Activated CD8-positive, alpha-beta memory T cell treated with anti-CD3 and anti-CD28 coated beads, Interleukin-2, amount 10 ng/mL, durations not matched to agents 7 days and 5 days (primary cell): ENCODE measurements at regions not wholly inside any gene's neighbourhood (a gene's known extent, or its start where the extent isn't known, plus 50 kb on each side); places are given as distances from the start of the nearest gene placed in this dataset.
A peak's percentile ranks its signal among the peaks of the same experiment; 100 is the strongest.

Experiments
- ATAC-seq: fragments of 150-1000 bp; cut with Tn5 transposase; one replicate; pipeline ENCODE4 v1.10.0; 2021; ENCODE audit warnings: moderate library complexity
- CTCF ChIA-PET: fragments of 350-600 bp; sonication (Branson Sonifier 250); formaldehyde crosslinking; loops from one replicate; lab custom pipeline; 2021; ENCODE audit warnings: antibody characterized with exemption; lab: Charles Lee
- DNase-seq: peaks from one replicate; pipeline ENCODE4 v3.0.0-alpha.2; 2020
- H3K27ac Mint-ChIP-seq: one replicate; pipeline ENCODE4 v1.8.0; 2021; ENCODE audit warnings: mild to moderate bottlenecking, mixed read lengths
- H3K27me3 Mint-ChIP-seq: one replicate; pipeline ENCODE4 v1.8.0; 2021; ENCODE audit warnings: mixed read lengths
- H3K36me3 Mint-ChIP-seq: one replicate; pipeline ENCODE4 v1.8.0; 2021; ENCODE audit warnings: mild to moderate bottlenecking, mixed read lengths
- H3K4me1 Mint-ChIP-seq: one replicate; pipeline ENCODE4 v1.8.0; 2021; ENCODE audit warnings: mixed read lengths
- H3K4me3 Mint-ChIP-seq: one replicate; pipeline ENCODE4 v1.8.0; 2021; ENCODE audit warnings: mild to moderate bottlenecking, moderate library complexity, mixed read lengths
- H3K9me3 Mint-ChIP-seq: one replicate; pipeline ENCODE4 v1.8.0; 2022; ENCODE audit warnings: low read depth, mixed read lengths

- no peak for ATAC-seq
- H3K4me1 Mint-ChIP-seq, result no peaks in the 10 kb centered on the region
- no peak for DNase-seq
- no peak overlapping the region for H3K27ac Mint-ChIP-seq
- CTCF ChIA-PET, result no interaction called here
- peaks cover 3% of the 10 kb centered on the region for H3K9me3 Mint-ChIP-seq
- no peak overlapping the region for H3K4me3 Mint-ChIP-seq
- H3K36me3 Mint-ChIP-seq, result peaks cover 6% of the 10 kb centered on the region
- peaks cover 14% of the 10 kb centered on the region for H3K27me3 Mint-ChIP-seq
These were observed 89.9 kb downstream of the TSEN15 start for GRCh38 chr1:184141361-184141880.

- Mint-ChIP-seq H3K4me1 (no peaks in the 10 kb centered on the region), H3K36me3 (no peaks in the 10 kb centered on the region), H3K27ac (no peak overlapping the region), H3K9me3 (no peaks in the 10 kb centered on the region), H3K27me3 (peaks cover 28% of the 10 kb centered on the region), H3K4me3 (no peak overlapping the region)
- ATAC-seq, result no peak
- DNase-seq, result no peak
- CTCF ChIA-PET, result interaction anchor here (0.9 kb wide), 1 partner anchor 68 kb away, joined by 4 read pairs; no protein-coding TSS in a partner anchor
These were observed 91.9 kb downstream of the TSEN15 start for GRCh38 chr1:184143449-184143848.

- DNase-seq, result no peak
- CTCF ChIA-PET, result no interaction called here
- peaks cover 30% of the 10 kb centered on the region for H3K27me3 Mint-ChIP-seq
- H3K9me3 Mint-ChIP-seq, result no peaks in the 10 kb centered on the region
- H3K4me1 Mint-ChIP-seq, result no peaks in the 10 kb centered on the region
- H3K4me3 Mint-ChIP-seq, result no peak overlapping the region
- no peak overlapping the region for H3K27ac Mint-ChIP-seq
- no peaks in the 10 kb centered on the region for H3K36me3 Mint-ChIP-seq
- no peak for ATAC-seq
These were observed 93.6 kb downstream of the TSEN15 start for GRCh38 chr1:184145083-184145482.

GRCh38 chr1:184146202-184146601, 94.7 kb downstream of the TSEN15 start:
- CTCF ChIA-PET, result no interaction called here
- peaks cover 31% of the 10 kb centered on the region for H3K27me3 Mint-ChIP-seq

GRCh38 chr1:184150776-184151531, 99.4 kb downstream of the TSEN15 start:
- H3K27ac Mint-ChIP-seq, result no peak overlapping the region
- peaks cover 2% of the 10 kb centered on the region for H3K36me3 Mint-ChIP-seq
- CTCF ChIA-PET, result no interaction called here
- no peak for ATAC-seq
- no peak overlapping the region for H3K4me3 Mint-ChIP-seq
- no peak for DNase-seq
- H3K9me3 Mint-ChIP-seq, result no peaks in the 10 kb centered on the region
- H3K27me3 Mint-ChIP-seq, result peaks cover 46% of the 10 kb centered on the region
- H3K4me1 Mint-ChIP-seq, result peaks cover 20% of the 10 kb centered on the region

More at GRCh38 chr1:184146202-184146601, 94.7 kb downstream of the TSEN15 start:
- ATAC-seq (no peak), DNase-seq (no peak)
- Mint-ChIP-seq H3K36me3 (no peaks in the 10 kb centered on the region), H3K4me3 (no peak overlapping the region), H3K27ac (no peak overlapping the region), H3K9me3 (no peaks in the 10 kb centered on the region), H3K4me1 (no peaks in the 10 kb centered on the region)

- Mint-ChIP-seq H3K27me3 (peaks cover 35% of the 10 kb centered on the region), H3K27ac (no peak overlapping the region), H3K4me1 (peaks cover 21% of the 10 kb centered on the region), H3K9me3 (no peaks in the 10 kb centered on the region), H3K36me3 (peaks cover 2% of the 10 kb centered on the region), H3K4me3 (peak overlapping the region; percentile 45)
- CTCF ChIA-PET, result interaction anchor here (0.8 kb wide), 1 partner anchor 30 kb away, joined by 3 read pairs; no protein-coding TSS in a partner anchor
- DNase-seq (no peak), ATAC-seq (no peak)
These were observed 100.9 kb downstream of the TSEN15 start for GRCh38 chr1:184152434-184152898.

- Mint-ChIP-seq H3K4me1 (peaks cover 22% of the 10 kb centered on the region), H3K9me3 (no peaks in the 10 kb centered on the region), H3K36me3 (peaks cover 2% of the 10 kb centered on the region), H3K27me3 (peaks cover 30% of the 10 kb centered on the region), H3K27ac (no peak overlapping the region), H3K4me3 (peak overlapping the region; percentile 45)
- ATAC-seq, result no peak
- no peak for DNase-seq
- CTCF ChIA-PET, result no interaction called here
These were observed 101.4 kb downstream of the TSEN15 start for GRCh38 chr1:184152974-184153373.

GRCh38 chr1:184153731-184154130, 102.2 kb downstream of the TSEN15 start:
- H3K9me3 Mint-ChIP-seq, result no peaks in the 10 kb centered on the region
- no peak overlapping the region for H3K4me3 Mint-ChIP-seq
- CTCF ChIA-PET, result no interaction called here
- ATAC-seq, result no peak
- H3K27me3 Mint-ChIP-seq, result peaks cover 29% of the 10 kb centered on the region
- H3K4me1 Mint-ChIP-seq, result peaks cover 22% of the 10 kb centered on the region
- no peak overlapping the region for H3K27ac Mint-ChIP-seq
- DNase-seq, result no peak
- H3K36me3 Mint-ChIP-seq, result peaks cover 2% of the 10 kb centered on the region

- Mint-ChIP-seq H3K27me3 (peaks cover 21% of the 10 kb centered on the region), H3K36me3 (peaks cover 2% of the 10 kb centered on the region), H3K4me3 (no peak overlapping the region), H3K4me1 (peaks cover 22% of the 10 kb centered on the region), H3K27ac (no peak overlapping the region), H3K9me3 (no peaks in the 10 kb centered on the region)
- DNase-seq (no peak), ATAC-seq (no peak)
- CTCF ChIA-PET, result interaction anchor here (1.3 kb wide), 1 partner anchor 10 kb away, joined by 3 read pairs; no protein-coding TSS in a partner anchor
These were observed 105.2 kb downstream of the TSEN15 start for GRCh38 chr1:184156521-184157393.

GRCh38 chr1:184157394-184157742, 105.8 kb downstream of the TSEN15 start:
- no peak for ATAC-seq
- peaks cover 15% of the 10 kb centered on the region for H3K27me3 Mint-ChIP-seq
- no peak for DNase-seq
- CTCF ChIA-PET, result interaction anchor here (1.3 kb wide), 1 partner anchor 9 kb away, joined by 3 read pairs; no protein-coding TSS in a partner anchor
- H3K27ac Mint-ChIP-seq, result no peak overlapping the region
- peaks cover 2% of the 10 kb centered on the region for H3K36me3 Mint-ChIP-seq
- no peaks in the 10 kb centered on the region for H3K9me3 Mint-ChIP-seq
- peaks cover 19% of the 10 kb centered on the region for H3K4me1 Mint-ChIP-seq
- no peak overlapping the region for H3K4me3 Mint-ChIP-seq

- CTCF ChIA-PET, result no interaction called here
- no peaks in the 10 kb centered on the region for H3K9me3 Mint-ChIP-seq
- no peak for DNase-seq
- no peak overlapping the region for H3K4me3 Mint-ChIP-seq
- peaks cover 22% of the 10 kb centered on the region for H3K4me1 Mint-ChIP-seq
- peaks cover under 1% of the 10 kb centered on the region for H3K27me3 Mint-ChIP-seq
- no peak overlapping the region for H3K27ac Mint-ChIP-seq
- no peak for ATAC-seq
- peaks cover 1% of the 10 kb centered on the region for H3K36me3 Mint-ChIP-seq
These were observed 107.6 kb downstream of the TSEN15 start for GRCh38 chr1:184158896-184159681.

GRCh38 chr1:184160236-184160635, 108.7 kb downstream of the TSEN15 start:
- no peaks in the 10 kb centered on the region for H3K27me3 Mint-ChIP-seq
- CTCF ChIA-PET, result interaction anchor here (1.4 kb wide), 1 partner anchor 109 kb away, joined by 3 read pairs; the partner anchor contains the start of gene TSEN15

More at GRCh38 chr1:184160236-184160635, 108.7 kb downstream of the TSEN15 start:
- no peak overlapping the region for H3K4me3 Mint-ChIP-seq
- H3K36me3 Mint-ChIP-seq, result peaks cover 2% of the 10 kb centered on the region
- peak; percentile 83 for ATAC-seq
- no peak overlapping the region for H3K27ac Mint-ChIP-seq
- peaks cover 30% of the 10 kb centered on the region for H3K4me1 Mint-ChIP-seq
- H3K9me3 Mint-ChIP-seq, result peaks cover 1% of the 10 kb centered on the region
- peak; percentile 83 for DNase-seq
